ENCODE measurements at regions not wholly inside any gene's neighbourhood (a gene's known extent, or its start where the extent isn't known, plus 50 kb on each side); places are given as distances from the start of the nearest gene placed in this dataset.

GRCh38 chr5:3346111-3346820, 249.4 kb upstream of the IRX1 start:
- no peak for DNase-seq (ENCODE audit: low read depth, low spot score)
- in situ Hi-C loops (cut with HindIII; ENCODE audit: low sequenced_read_pairs): no loop called here
- no peak overlapping the region for H3K4me3 ChIP-seq (ENCODE audit: low read depth, low read length)
- no peak for TF ChIP-seq CTCF (IDR thresholded peaks at IDR 0.05; ENCODE audit: low read depth, low read length)

GRCh38 chr5:3345195-3345594, 250.4 kb upstream of the IRX1 start:
- no peak for TF ChIP-seq CTCF (IDR thresholded peaks at IDR 0.05; ENCODE audit: low read depth, low read length)
- in situ Hi-C loops (cut with HindIII; ENCODE audit: low sequenced_read_pairs): no loop called here
- H3K4me3 ChIP-seq (ENCODE audit: low read depth, low read length): no peak overlapping the region
- DNase-seq (ENCODE audit: low read depth, low spot score): no peak

GRCh38 chr5:3344671-3345070, 251.0 kb upstream of the IRX1 start:
- TF ChIP-seq CTCF (IDR thresholded peaks at IDR 0.05; ENCODE audit: low read depth, low read length): no peak
- in situ Hi-C loops (cut with HindIII; ENCODE audit: low sequenced_read_pairs): no loop called here
- H3K4me3 ChIP-seq (ENCODE audit: low read depth, low read length): no peak overlapping the region
- DNase-seq (ENCODE audit: low read depth, low spot score): no peak

GRCh38 chr5:3343911-3344310, 251.7 kb upstream of the IRX1 start:
- no peak overlapping the region for H3K4me3 ChIP-seq (ENCODE audit: low read depth, low read length)
- TF ChIP-seq CTCF (IDR thresholded peaks at IDR 0.05; ENCODE audit: low read depth, low read length): no peak
- DNase-seq (ENCODE audit: low read depth, low spot score): no peak
- in situ Hi-C loops (cut with HindIII; ENCODE audit: low sequenced_read_pairs): no loop called here

GRCh38 chr5:3343211-3343610, 252.4 kb upstream of the IRX1 start:
- H3K4me3 ChIP-seq (ENCODE audit: low read depth, low read length): no peak overlapping the region
- in situ Hi-C loops (cut with HindIII; ENCODE audit: low sequenced_read_pairs): no loop called here
- TF ChIP-seq CTCF (IDR thresholded peaks at IDR 0.05; ENCODE audit: low read depth, low read length): no peak
- DNase-seq (ENCODE audit: low read depth, low spot score): no peak

GRCh38 chr5:3342271-3343100, 253.1 kb upstream of the IRX1 start:
- H3K4me3 ChIP-seq (ENCODE audit: low read depth, low read length): no peak overlapping the region
- no peak for TF ChIP-seq CTCF (IDR thresholded peaks at IDR 0.05; ENCODE audit: low read depth, low read length)
- in situ Hi-C loops (cut with HindIII; ENCODE audit: low sequenced_read_pairs): no loop called here
- DNase-seq (ENCODE audit: low read depth, low spot score): no peak

Measured in astrocyte of the spinal cord (primary cell).